Ramos (cell line): ENCODE measurements at regions not wholly inside any gene's neighbourhood (a gene's known extent, or its start where the extent isn't known, plus 50 kb on each side); places are given as distances from the start of the nearest gene placed in this dataset.

Experiments used
- in situ Hi-C: fragments of 300-500 bp; cut with MboI; formaldehyde crosslinking; loops from one replicate; pipeline ENCODE4 v1.14.3; 2022; ENCODE audit warnings: low sequenced_read_pairs; ENCODE audit not compliant: unreplicated experiment

- in situ Hi-C loops = no loop called here
These were observed 370.5 kb upstream of the PBX1 start for GRCh38 chr1:164188497-164188896.

GRCh38 chr1:164191191-164191590 lies 367.8 kb upstream of the PBX1 start:
- in situ Hi-C loops = no loop called here

- in situ Hi-C loops = no loop called here
These were observed 348.7 kb upstream of the PBX1 start for GRCh38 chr1:164210211-164210739.

- in situ Hi-C loops = no loop called here
These were observed 335.6 kb upstream of the PBX1 start for GRCh38 chr1:164223378-164223777.

GRCh38 chr1:164225011-164225410 lies 334.0 kb upstream of the PBX1 start:
- in situ Hi-C loops = no loop called here

GRCh38 chr1:164226977-164227376 lies 332.0 kb upstream of the PBX1 start:
- in situ Hi-C loops = no loop called here

GRCh38 chr1:164228928-164229327 lies 330.1 kb upstream of the PBX1 start:
- in situ Hi-C loops = no loop called here

- in situ Hi-C loops = no loop called here
These were observed 325.8 kb upstream of the PBX1 start for GRCh38 chr1:164233149-164233548.

- in situ Hi-C loops = no loop called here
These were observed 318.9 kb upstream of the PBX1 start for GRCh38 chr1:164240081-164240480.

GRCh38 chr1:164250365-164250764 lies 308.6 kb upstream of the PBX1 start:
- in situ Hi-C loops = no loop called here

- in situ Hi-C loops = no loop called here
These were observed 302.5 kb upstream of the PBX1 start for GRCh38 chr1:164256456-164256855.

- in situ Hi-C loops = no loop called here
These were observed 297.2 kb upstream of the PBX1 start for GRCh38 chr1:164261691-164262240.

- in situ Hi-C loops = no loop called here
These were observed 295.4 kb upstream of the PBX1 start for GRCh38 chr1:164263540-164263939.

GRCh38 chr1:164265232-164265631 lies 293.8 kb upstream of the PBX1 start:
- in situ Hi-C loops = no loop called here

GRCh38 chr1:164272156-164272555 lies 286.8 kb upstream of the PBX1 start:
- in situ Hi-C loops = no loop called here

GRCh38 chr1:164296172-164296571 lies 262.8 kb upstream of the PBX1 start:
- in situ Hi-C loops = no loop called here

GRCh38 chr1:164308101-164308500 lies 250.9 kb upstream of the PBX1 start:
- in situ Hi-C loops = no loop called here

- in situ Hi-C loops = no loop called here
These were observed 248.8 kb upstream of the PBX1 start for GRCh38 chr1:164310166-164310565.

GRCh38 chr1:164311377-164311776 lies 247.6 kb upstream of the PBX1 start:
- in situ Hi-C loops = no loop called here

GRCh38 chr1:164320790-164321731 lies 237.9 kb upstream of the PBX1 start:
- in situ Hi-C loops = no loop called here

- in situ Hi-C loops = no loop called here
These were observed 233.2 kb upstream of the PBX1 start for GRCh38 chr1:164325786-164326185.

GRCh38 chr1:164333387-164333786 lies 225.6 kb upstream of the PBX1 start:
- in situ Hi-C loops = no loop called here
